SK-N-SH (cell line): ENCODE measurements at regions not wholly inside any gene's neighbourhood (a gene's known extent, or its start where the extent isn't known, plus 50 kb on each side); places are given as distances from the start of the nearest gene placed in this dataset.

Experiments
- CHD2 ChIP-seq: fragments of 150-350 bp; IDR thresholded peaks from 2 replicates; pipeline ENCODE4 v1.6.1; 2018; ENCODE audit warnings: low read length; ENCODE audit not compliant: partially characterized antibody
- EP300 ChIP-seq, 2 experiments: IDR thresholded peaks; 2 replicates each; pipeline versions ENCODE4 v1.4.0 to v1.6.1; 2012; ENCODE audit warnings: borderline replicate concordance in 1 of 2, low read depth in 1 of 2, low read length in 1 of 2
- MXI1 ChIP-seq: IDR thresholded peaks from 2 replicates; pipeline ENCODE4 v1.6.1; 2012; ENCODE audit warnings: mild to moderate bottlenecking, low read depth, low read length, improper control_type of control experiment
- RCOR1 ChIP-seq: fragments of 150-350 bp; IDR thresholded peaks from 2 replicates; pipeline ENCODE4 v1.6.1; 2017; ENCODE audit warnings: antibody characterized with exemption, low read length
- RFX5 ChIP-seq: IDR thresholded peaks from 2 replicates; pipeline ENCODE4 v1.6.1; 2012; ENCODE audit warnings: mild to moderate bottlenecking, improper control_type of control experiment, low read length
- SMC3 ChIP-seq: IDR thresholded peaks from 2 replicates; pipeline ENCODE4 v1.6.1; 2012; ENCODE audit warnings: low read depth, low read length, improper control_type of control experiment
- YY1 ChIP-seq: IDR thresholded peaks from 2 replicates; pipeline ENCODE4 v1.4.0; 2012; ENCODE audit warnings: low read depth, mild to moderate bottlenecking
- TF ChIP-seq, protein P1 (sequence below): fragments of 200-600 bp; sonication (generic); IDR thresholded peaks from 2 replicates; pipeline ENCODE4 v1.6.1; 2017; ENCODE audit warnings: antibody characterized with exemption, mild to moderate bottlenecking, moderate library complexity
- TF ChIP-seq, protein P2 (sequence below): IDR thresholded peaks from 2 replicates; pipeline ENCODE4 v1.4.0; 2012; ENCODE audit warnings: low read depth

DNA sequence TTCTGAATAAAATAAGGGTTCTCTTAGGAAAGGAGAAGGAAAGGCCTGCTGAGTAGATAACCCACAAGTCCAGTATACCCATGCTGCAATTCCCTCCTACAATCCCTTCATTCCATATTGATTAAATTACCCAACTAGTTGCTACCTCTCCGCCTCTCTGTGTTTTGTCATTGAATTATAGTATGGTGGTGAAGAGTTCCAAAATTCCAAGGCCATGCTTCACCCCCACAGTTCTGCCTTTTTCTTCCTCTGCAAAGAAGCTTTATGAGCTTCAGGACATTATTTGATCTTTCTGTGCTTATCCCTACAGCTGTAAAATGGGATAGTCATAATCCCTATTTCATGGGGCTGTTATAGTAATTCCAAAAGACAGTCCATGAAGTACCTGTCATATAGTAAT lies 215.6 kb downstream of the ACTL7B start:
- TF ChIP-seq MXI1 (no peak), RCOR1 (no peak), SMC3 (no peak), CHD2 (no peak), YY1 (no peak), EP300 (IDR thresholded peaks at IDR 0.05; ENCODE audit: borderline replicate concordance in 1 of 2, low read depth in 1 of 2, low read length in 1 of 2) (no peak), RFX5 (no peak)
- TF ChIP-seq, protein P1, sequence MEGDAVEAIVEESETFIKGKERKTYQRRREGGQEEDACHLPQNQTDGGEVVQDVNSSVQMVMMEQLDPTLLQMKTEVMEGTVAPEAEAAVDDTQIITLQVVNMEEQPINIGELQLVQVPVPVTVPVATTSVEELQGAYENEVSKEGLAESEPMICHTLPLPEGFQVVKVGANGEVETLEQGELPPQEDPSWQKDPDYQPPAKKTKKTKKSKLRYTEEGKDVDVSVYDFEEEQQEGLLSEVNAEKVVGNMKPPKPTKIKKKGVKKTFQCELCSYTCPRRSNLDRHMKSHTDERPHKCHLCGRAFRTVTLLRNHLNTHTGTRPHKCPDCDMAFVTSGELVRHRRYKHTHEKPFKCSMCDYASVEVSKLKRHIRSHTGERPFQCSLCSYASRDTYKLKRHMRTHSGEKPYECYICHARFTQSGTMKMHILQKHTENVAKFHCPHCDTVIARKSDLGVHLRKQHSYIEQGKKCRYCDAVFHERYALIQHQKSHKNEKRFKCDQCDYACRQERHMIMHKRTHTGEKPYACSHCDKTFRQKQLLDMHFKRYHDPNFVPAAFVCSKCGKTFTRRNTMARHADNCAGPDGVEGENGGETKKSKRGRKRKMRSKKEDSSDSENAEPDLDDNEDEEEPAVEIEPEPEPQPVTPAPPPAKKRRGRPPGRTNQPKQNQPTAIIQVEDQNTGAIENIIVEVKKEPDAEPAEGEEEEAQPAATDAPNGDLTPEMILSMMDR = no peak
- TF ChIP-seq, protein P2, sequence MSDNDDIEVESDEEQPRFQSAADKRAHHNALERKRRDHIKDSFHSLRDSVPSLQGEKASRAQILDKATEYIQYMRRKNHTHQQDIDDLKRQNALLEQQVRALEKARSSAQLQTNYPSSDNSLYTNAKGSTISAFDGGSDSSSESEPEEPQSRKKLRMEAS = no peak
